Ishikawa (cell line): ENCODE measurements at regions not wholly inside any gene's neighbourhood (a gene's known extent, or its start where the extent isn't known, plus 50 kb on each side); places are given as distances from the start of the nearest gene placed in this dataset.

ENCODE experiments used
- CEBPB ChIP-seq: IDR thresholded peaks from 2 replicates; pipeline ENCODE4 v1.6.1; 2012
- CREB1 ChIP-seq: IDR thresholded peaks from 2 replicates; pipeline ENCODE4 v1.6.1; 2012; ENCODE audit warnings: low read depth
- EGR1 ChIP-seq: IDR thresholded peaks from 2 replicates; pipeline ENCODE4 v1.6.1; 2012
- EP300 ChIP-seq: IDR thresholded peaks from 2 replicates; pipeline ENCODE4 v1.6.1; 2012; ENCODE audit warnings: borderline replicate concordance
- FOXM1 ChIP-seq: IDR thresholded peaks from 2 replicates; pipeline ENCODE4 v1.6.1; 2012; ENCODE audit warnings: low read depth, borderline replicate concordance
- NFIC ChIP-seq: IDR thresholded peaks from 2 replicates; pipeline ENCODE4 v1.6.1; 2012
- RAD21 ChIP-seq: IDR thresholded peaks from 2 replicates; pipeline ENCODE4 v1.6.1; 2012; ENCODE audit warnings: low read depth
- REST ChIP-seq: IDR thresholded peaks from 2 replicates; pipeline ENCODE4 v1.6.1; 2012; ENCODE audit warnings: low read depth, mild to moderate bottlenecking
- TAF1 ChIP-seq: IDR thresholded peaks from 2 replicates; pipeline ENCODE4 v1.6.1; 2012; ENCODE audit warnings: low read depth, mild to moderate bottlenecking
- TCF12 ChIP-seq: IDR thresholded peaks from 2 replicates; pipeline ENCODE4 v1.6.1; 2012; ENCODE audit warnings: low read depth
- TEAD4 ChIP-seq: IDR thresholded peaks from 2 replicates; pipeline ENCODE4 v1.6.1; 2012
- USF1 ChIP-seq: IDR thresholded peaks from 2 replicates; pipeline ENCODE4 v1.6.1; 2012
- YY1 ChIP-seq: IDR thresholded peaks from 2 replicates; pipeline ENCODE4 v1.6.1; 2012; ENCODE audit warnings: low read depth
- ZBTB7A ChIP-seq: IDR thresholded peaks from 2 replicates; pipeline ENCODE4 v1.6.1; 2012; ENCODE audit warnings: low read depth
- TF ChIP-seq, protein P1 (sequence below): IDR thresholded peaks from 2 replicates; pipeline ENCODE4 v1.6.1; 2012

DNA sequence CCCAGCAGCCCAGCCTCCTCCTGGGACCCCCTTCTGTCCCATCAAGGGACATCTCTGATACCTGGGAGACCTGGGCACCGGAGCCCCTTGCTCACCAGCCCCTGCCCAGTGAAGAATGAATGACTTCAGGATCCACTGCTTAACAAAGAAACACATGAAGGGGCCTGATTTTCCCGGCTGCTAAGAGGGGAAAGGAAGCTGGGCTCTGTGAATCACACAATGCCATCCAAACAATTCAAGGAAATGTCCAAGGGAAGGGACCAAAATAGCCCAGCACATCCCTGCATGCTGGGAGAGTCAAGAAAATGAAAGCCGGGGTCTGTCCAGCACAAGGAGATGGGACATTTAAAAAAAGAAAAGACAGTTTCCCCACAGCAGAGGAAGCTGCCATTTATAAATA lies 128.7 kb upstream of the JCAD start:
- TF ChIP-seq CEBPB (no peak), TAF1 (no peak), TEAD4 (no peak), RAD21 (no peak), REST (no peak), TCF12 (no peak), USF1 (no peak), CREB1 (no peak), NFIC (no peak), YY1 (no peak), EGR1 (no peak), FOXM1 (no peak), ZBTB7A (no peak), EP300 (no peak)
- TF ChIP-seq, protein P1, sequence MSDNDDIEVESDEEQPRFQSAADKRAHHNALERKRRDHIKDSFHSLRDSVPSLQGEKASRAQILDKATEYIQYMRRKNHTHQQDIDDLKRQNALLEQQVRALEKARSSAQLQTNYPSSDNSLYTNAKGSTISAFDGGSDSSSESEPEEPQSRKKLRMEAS, result no peak

DNA sequence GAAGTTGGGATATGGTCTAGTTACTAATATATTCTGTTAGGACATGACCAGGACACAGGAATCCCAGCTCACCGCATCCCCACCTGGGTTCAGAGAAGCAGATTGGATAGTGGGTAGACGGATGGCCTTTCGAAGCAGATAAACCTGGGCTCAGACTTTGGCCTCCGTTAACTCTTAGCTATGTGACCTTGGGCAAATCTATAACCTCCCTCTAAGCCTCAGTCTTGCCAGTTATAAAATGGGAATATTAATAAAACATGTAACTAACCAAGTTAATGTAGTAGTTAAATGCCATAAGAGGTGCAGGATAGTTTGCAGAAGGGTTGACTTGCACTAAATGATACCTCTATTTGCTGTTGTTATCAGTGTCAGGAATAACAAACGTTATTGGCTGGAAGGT lies 127.6 kb upstream of the JCAD start:
- TF ChIP-seq, protein P1, result no peak
- TF ChIP-seq USF1, result no peak
- no peak for TF ChIP-seq ZBTB7A
- no peak for TF ChIP-seq EGR1
- no peak for TF ChIP-seq TAF1

DNA sequence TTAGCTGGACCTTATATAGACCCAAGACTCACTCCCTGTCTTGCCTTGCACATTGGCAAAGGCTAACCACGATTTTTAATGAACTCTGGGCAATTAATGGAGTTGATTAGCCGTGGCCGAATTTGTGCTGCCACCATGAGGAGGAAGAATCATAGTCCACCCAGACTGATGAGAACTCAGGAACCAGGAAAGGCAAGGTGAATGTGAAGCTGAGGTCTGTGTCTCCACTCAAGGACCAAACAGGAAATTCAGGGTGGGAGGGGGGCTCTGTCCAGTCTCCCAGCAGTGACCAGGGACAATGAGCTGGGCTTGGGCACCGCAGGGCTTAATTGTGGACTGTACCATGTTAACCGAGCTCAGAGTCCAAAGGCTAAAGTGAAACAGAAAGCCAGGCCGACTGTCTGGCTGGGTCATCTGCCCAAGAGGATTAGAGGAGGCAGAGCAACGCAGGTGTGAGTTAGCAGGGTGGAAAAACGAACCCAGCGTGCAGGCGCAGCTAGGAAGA lies 127.0 kb upstream of the JCAD start:
- TF ChIP-seq TAF1 (no peak), RAD21 (no peak), FOXM1 (no peak), CREB1 (no peak), EGR1 (no peak), ZBTB7A (no peak), YY1 (no peak)

DNA sequence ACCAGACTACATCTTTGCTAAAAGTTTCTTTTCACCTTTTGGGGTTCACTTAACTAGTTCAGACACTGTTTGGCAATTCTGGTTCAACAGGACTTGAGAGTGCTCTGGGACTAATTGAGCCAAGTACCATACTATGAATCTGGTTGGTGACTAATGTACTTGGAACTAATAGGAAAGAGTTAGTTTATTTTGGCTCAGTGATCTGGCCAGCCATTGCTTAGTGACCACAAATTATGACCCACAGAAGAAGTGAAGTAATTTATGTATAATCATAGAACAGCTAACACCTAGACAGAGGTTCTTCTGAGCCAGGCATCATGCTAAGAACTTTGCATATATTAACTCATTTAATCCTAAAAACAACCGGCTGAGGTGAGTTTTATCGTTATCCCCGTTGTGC lies 126.5 kb upstream of the JCAD start:
- TF ChIP-seq TAF1 (no peak), NFIC (0 out of 2 replicates have a peak, but pooled peaks have one; percentile 31), REST (no peak), YY1 (no peak)

DNA sequence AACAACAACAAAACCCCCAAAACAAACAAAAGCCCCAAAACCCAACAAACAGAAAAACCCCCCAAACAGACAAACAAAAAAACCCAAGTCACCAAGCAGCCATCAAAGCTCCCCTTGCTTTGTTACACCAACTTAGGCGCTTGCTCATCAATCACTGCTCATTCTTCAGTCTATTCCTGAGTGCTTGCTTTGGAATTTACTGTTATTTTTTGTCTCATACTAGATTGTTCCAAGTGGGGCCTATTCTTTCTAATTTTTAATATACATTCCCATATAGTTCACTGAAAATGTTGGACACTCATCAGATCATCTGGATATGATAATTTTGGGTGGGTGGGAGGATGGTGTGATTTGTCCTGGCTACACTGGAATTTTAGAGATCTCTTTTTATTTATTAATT lies 126.0 kb upstream of the JCAD start:
- TF ChIP-seq, protein P1, result no peak
- no peak for TF ChIP-seq TEAD4
- TF ChIP-seq REST, result no peak
- TF ChIP-seq YY1, result no peak
- TF ChIP-seq RAD21, result no peak
- TF ChIP-seq ZBTB7A, result no peak
- TF ChIP-seq FOXM1, result no peak
- TF ChIP-seq TCF12, result no peak
- TF ChIP-seq TAF1, result no peak
- no peak for TF ChIP-seq CEBPB
- no peak for TF ChIP-seq USF1
- no peak for TF ChIP-seq NFIC
- TF ChIP-seq CREB1, result no peak
- TF ChIP-seq EP300, result no peak
- no peak for TF ChIP-seq EGR1
